Activated naive CD8-positive, alpha-beta T cell treated with anti-CD3 and anti-CD28 coated beads for 36 hours (primary cell): ENCODE measurements at regions not wholly inside any gene's neighbourhood (a gene's known extent, or its start where the extent isn't known, plus 50 kb on each side); places are given as distances from the start of the nearest gene placed in this dataset.
"Not testable (repeated sequence)": the region's sequence is repeated elsewhere in the genome, so short reads cannot be mapped to it uniquely, and the experiment has no call there.

ENCODE experiments used
- DNase-seq: peaks from one replicate; pipeline ENCODE4 v3.0.0; 2021
- H3K27ac Mint-ChIP-seq: one replicate; pipeline ENCODE4 v1.8.0; 2022; ENCODE audit warnings: mild to moderate bottlenecking, moderate library complexity, mixed read lengths
- H3K27me3 Mint-ChIP-seq: one replicate; pipeline ENCODE4 v1.8.0; 2022; ENCODE audit warnings: mild to moderate bottlenecking, mixed read lengths
- H3K36me3 Mint-ChIP-seq: one replicate; pipeline ENCODE4 v1.8.0; 2021; ENCODE audit warnings: mild to moderate bottlenecking, mixed read lengths
- H3K4me1 Mint-ChIP-seq: one replicate; pipeline ENCODE4 v1.8.0; 2021; ENCODE audit warnings: mixed read lengths
- H3K4me3 Mint-ChIP-seq: one replicate; pipeline ENCODE4 v1.8.0; 2022; ENCODE audit warnings: mild to moderate bottlenecking, moderate library complexity, mixed read lengths
- H3K9me3 Mint-ChIP-seq: one replicate; pipeline ENCODE4 v1.8.0; 2022; ENCODE audit warnings: mixed read lengths

DNA sequence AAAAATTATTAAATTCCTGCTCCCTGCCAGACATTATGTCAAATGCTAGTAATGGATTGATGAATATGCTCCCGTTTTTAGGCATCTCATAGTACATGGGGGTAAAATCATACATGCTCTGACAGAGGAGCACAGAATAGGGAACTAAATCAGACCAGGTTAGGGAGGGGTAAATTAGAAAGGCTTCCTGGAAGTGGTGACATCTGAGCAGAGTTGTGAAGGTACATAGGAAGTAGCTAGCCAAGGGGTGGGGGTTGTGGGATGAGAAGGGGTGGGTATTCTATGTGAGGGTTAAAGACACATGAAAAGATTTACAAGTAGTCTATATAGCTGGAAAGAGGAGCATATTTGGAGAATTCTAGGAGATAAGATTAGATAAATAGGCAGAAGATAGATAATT lies 171.7 kb upstream of the FBXO33 start:
- H3K27me3 Mint-ChIP-seq = no peaks in the 10 kb centered on the region
- no peak for DNase-seq

GRCh38 chr14:39593377-39593776 lies 161.1 kb upstream of the FBXO33 start:
- no peak overlapping the region for H3K4me3 Mint-ChIP-seq
- no peak for DNase-seq
- peaks cover 8% of the 10 kb centered on the region for H3K36me3 Mint-ChIP-seq
- no peaks in the 10 kb centered on the region for H3K27me3 Mint-ChIP-seq
- H3K4me1 Mint-ChIP-seq = peaks cover 1% of the 10 kb centered on the region
- no peak overlapping the region for H3K27ac Mint-ChIP-seq
- peaks cover 14% of the 10 kb centered on the region for H3K9me3 Mint-ChIP-seq

More for the DNA sequence above, 171.7 kb upstream of the FBXO33 start:
- H3K4me1 Mint-ChIP-seq = peaks cover 25% of the 10 kb centered on the region
- H3K4me3 Mint-ChIP-seq = no peak overlapping the region
- H3K9me3 Mint-ChIP-seq = peaks cover 31% of the 10 kb centered on the region
- no peak overlapping the region for H3K27ac Mint-ChIP-seq
- peaks cover 6% of the 10 kb centered on the region for H3K36me3 Mint-ChIP-seq

- Mint-ChIP-seq H3K36me3 (peaks cover 8% of the 10 kb centered on the region), H3K4me1 (peaks cover 1% of the 10 kb centered on the region), H3K4me3 (no peak overlapping the region), H3K27ac (no peak overlapping the region), H3K9me3 (peaks cover 19% of the 10 kb centered on the region), H3K27me3 (no peaks in the 10 kb centered on the region)
- no peak for DNase-seq
These were observed 160.0 kb upstream of the FBXO33 start for GRCh38 chr14:39592116-39592789.

DNA sequence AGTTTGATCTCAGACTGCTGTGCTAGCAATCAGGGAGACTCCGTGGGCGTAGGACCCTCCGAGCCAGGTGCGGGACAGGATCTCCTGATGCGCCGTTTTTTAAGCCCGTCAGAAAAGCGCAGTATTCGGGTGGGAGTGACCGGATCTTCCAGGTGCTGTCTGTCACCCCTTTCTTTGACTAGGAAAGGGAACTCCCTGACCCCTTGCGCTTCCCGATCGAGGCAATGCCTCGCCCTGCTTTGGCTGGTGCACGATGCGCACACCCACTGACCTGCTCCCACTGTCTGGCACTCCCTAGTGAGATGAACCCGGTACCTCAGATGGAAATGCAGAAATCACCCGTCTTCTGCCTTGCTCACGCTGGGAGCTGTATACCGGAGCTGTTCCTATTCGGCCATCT lies 157.6 kb upstream of the FBXO33 start:
- not testable (repeated sequence) for H3K27me3 Mint-ChIP-seq, H3K4me1 Mint-ChIP-seq, H3K36me3 Mint-ChIP-seq, H3K27ac Mint-ChIP-seq, H3K4me3 Mint-ChIP-seq, DNase-seq
- peaks cover 23% of the 10 kb centered on the region for H3K9me3 Mint-ChIP-seq

DNA sequence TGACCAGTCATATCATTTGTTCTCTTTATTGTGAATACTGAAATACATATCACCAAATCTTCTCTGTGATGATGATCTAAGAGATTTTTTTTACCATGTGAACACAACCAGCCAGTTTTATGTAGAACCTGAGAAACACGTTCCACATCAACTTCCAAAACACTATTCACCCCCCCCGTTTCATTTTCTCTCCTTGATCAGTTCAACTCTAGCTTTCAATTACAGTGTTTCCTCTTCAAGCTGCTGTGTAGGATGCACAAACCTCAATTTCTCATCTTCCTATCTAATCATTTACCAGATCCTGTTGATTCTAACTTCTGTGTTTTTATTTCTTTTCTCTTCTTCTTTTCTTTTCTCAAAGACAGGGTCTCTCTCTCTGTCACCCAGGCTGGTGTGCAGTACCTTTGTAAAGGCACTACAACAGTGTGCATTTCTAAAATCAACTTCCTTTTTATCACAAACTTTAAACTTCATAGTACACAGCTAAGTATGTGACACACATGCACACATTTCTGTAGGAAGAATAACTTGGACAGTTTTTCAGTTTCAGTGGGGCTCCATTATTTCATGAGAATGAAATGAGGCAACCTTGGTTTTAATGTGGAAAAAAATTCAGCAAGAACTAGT lies 149.9 kb upstream of the FBXO33 start:
- H3K27ac Mint-ChIP-seq = no peak overlapping the region
- H3K4me1 Mint-ChIP-seq = no peaks in the 10 kb centered on the region
- no peak for DNase-seq
- H3K36me3 Mint-ChIP-seq = peaks cover 2% of the 10 kb centered on the region
- H3K4me3 Mint-ChIP-seq = no peak overlapping the region
- H3K27me3 Mint-ChIP-seq = no peaks in the 10 kb centered on the region
- peaks cover 8% of the 10 kb centered on the region for H3K9me3 Mint-ChIP-seq

DNA sequence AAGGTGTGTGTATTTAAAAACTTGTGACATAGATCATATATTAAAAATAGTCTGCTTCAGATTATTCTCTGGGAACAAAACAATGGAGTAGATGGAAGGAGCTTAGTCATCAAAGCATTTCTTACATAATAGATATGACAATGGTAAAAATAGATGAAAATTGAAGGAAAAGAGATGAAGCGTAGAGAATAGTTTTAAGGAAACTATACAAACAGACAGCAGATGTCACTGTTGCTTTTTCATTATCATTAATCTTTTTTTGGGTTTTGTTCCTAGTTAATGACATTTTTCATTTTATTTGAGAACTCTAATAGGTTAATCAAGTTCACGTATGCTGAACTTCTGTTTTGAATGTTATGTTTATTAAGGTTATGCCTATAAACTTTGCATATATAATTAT lies 149.2 kb upstream of the FBXO33 start:
- H3K27me3 Mint-ChIP-seq = no peaks in the 10 kb centered on the region
- H3K27ac Mint-ChIP-seq = no peak overlapping the region
- H3K4me3 Mint-ChIP-seq = no peak overlapping the region
- H3K9me3 Mint-ChIP-seq = peaks cover 8% of the 10 kb centered on the region
- no peak for DNase-seq
- H3K36me3 Mint-ChIP-seq = peaks cover 4% of the 10 kb centered on the region
- H3K4me1 Mint-ChIP-seq = no peaks in the 10 kb centered on the region

DNA sequence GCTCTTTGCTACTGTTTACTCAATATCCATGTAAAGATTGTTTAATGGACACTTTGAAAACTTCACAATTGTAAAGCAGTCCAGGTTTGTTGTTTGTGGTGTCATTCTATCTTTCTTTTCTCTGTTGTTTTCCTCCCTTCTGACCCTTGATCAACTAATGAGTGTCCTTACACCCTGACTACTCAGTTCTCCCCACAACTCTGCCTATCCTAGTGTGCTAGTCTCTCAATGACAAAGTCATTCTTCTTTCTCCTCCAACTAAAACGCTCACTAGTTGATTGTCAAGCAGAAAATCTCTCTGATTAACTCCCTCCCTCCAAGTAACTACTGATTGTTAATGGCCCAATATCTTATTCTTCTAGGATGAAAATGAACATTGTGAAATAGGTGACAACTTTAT lies 148.5 kb upstream of the FBXO33 start:
- no peak overlapping the region for H3K4me3 Mint-ChIP-seq
- H3K27ac Mint-ChIP-seq = no peak overlapping the region
- peaks cover 4% of the 10 kb centered on the region for H3K36me3 Mint-ChIP-seq
- H3K27me3 Mint-ChIP-seq = no peaks in the 10 kb centered on the region
- DNase-seq = no peak
- H3K4me1 Mint-ChIP-seq = no peaks in the 10 kb centered on the region
- H3K9me3 Mint-ChIP-seq = peaks cover 14% of the 10 kb centered on the region

DNA sequence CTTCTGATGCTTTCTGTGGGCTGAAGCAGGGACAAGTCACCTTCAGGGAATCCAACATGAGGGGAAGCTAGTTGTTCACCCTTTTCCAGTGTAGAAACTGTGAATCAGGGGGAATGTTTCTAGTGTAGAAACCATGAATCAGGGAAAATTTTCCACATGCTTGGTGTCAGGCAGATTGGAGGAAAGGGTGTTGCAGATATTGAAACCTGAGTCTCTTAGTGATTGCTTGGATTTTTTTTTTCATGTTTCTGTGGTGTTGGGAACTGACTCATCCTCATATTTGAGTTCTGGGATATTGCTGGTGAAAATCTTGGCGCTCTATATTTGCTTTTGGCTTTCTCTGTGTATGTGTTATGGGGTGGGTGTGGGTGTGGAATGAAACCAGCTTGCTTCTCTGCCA lies 144.5 kb upstream of the FBXO33 start:
- peaks cover 2% of the 10 kb centered on the region for H3K36me3 Mint-ChIP-seq
- no peaks in the 10 kb centered on the region for H3K4me1 Mint-ChIP-seq
- peaks cover 25% of the 10 kb centered on the region for H3K9me3 Mint-ChIP-seq
- H3K27me3 Mint-ChIP-seq = no peaks in the 10 kb centered on the region
- no peak overlapping the region for H3K27ac Mint-ChIP-seq
- no peak overlapping the region for H3K4me3 Mint-ChIP-seq
- no peak for DNase-seq

- no peak for DNase-seq
- H3K27ac Mint-ChIP-seq = no peak overlapping the region
- peaks cover 2% of the 10 kb centered on the region for H3K36me3 Mint-ChIP-seq
- H3K27me3 Mint-ChIP-seq = no peaks in the 10 kb centered on the region
- no peak overlapping the region for H3K4me3 Mint-ChIP-seq
- peaks cover 25% of the 10 kb centered on the region for H3K9me3 Mint-ChIP-seq
- H3K4me1 Mint-ChIP-seq = no peaks in the 10 kb centered on the region
These were observed 144.0 kb upstream of the FBXO33 start for GRCh38 chr14:39576258-39576657.

- Mint-ChIP-seq H3K4me1 (peaks cover 3% of the 10 kb centered on the region), H3K36me3 (no peaks in the 10 kb centered on the region), H3K4me3 (no peak overlapping the region), H3K27ac (no peak overlapping the region), H3K9me3 (peaks cover 8% of the 10 kb centered on the region), H3K27me3 (no peaks in the 10 kb centered on the region)
- DNase-seq = no peak
These were observed 136.7 kb upstream of the FBXO33 start for GRCh38 chr14:39568809-39569538.

GRCh38 chr14:39566795-39567194 lies 134.6 kb upstream of the FBXO33 start:
- Mint-ChIP-seq H3K36me3 (no peaks in the 10 kb centered on the region), H3K9me3 (peaks cover 3% of the 10 kb centered on the region), H3K4me1 (peaks cover 3% of the 10 kb centered on the region), H3K27ac (no peak overlapping the region), H3K27me3 (no peaks in the 10 kb centered on the region), H3K4me3 (no peak overlapping the region)
- no peak for DNase-seq

GRCh38 chr14:39563361-39563760 lies 131.1 kb upstream of the FBXO33 start:
- DNase-seq = no peak
- no peak overlapping the region for H3K27ac Mint-ChIP-seq
- peaks cover 16% of the 10 kb centered on the region for H3K9me3 Mint-ChIP-seq
- no peak overlapping the region for H3K4me3 Mint-ChIP-seq
- H3K27me3 Mint-ChIP-seq = no peaks in the 10 kb centered on the region
- H3K36me3 Mint-ChIP-seq = peaks cover 1% of the 10 kb centered on the region
- no peaks in the 10 kb centered on the region for H3K4me1 Mint-ChIP-seq

DNA sequence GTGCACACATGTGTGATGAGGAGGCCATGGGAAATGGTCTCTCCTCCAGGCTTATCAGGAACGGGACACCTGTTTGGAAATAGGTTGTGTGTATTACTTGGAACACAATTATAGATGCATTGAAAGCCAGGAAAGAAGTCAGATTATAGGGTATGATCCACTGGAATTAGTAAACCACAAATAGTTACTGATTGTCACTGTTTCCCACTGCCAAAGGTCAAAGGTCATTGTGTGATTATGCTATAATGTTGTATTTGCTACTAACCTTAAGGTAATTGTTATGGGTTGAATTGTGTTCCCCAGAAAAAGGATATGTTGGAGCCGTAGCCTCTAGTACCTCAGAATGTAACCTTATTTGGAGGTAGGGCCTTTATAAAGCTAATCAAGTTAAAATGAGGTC lies 129.9 kb upstream of the FBXO33 start:
- Mint-ChIP-seq H3K27ac (no peak overlapping the region), H3K4me3 (no peak overlapping the region), H3K9me3 (peaks cover 20% of the 10 kb centered on the region), H3K36me3 (peaks cover 1% of the 10 kb centered on the region), H3K4me1 (no peaks in the 10 kb centered on the region), H3K27me3 (no peaks in the 10 kb centered on the region)
- DNase-seq = no peak

DNA sequence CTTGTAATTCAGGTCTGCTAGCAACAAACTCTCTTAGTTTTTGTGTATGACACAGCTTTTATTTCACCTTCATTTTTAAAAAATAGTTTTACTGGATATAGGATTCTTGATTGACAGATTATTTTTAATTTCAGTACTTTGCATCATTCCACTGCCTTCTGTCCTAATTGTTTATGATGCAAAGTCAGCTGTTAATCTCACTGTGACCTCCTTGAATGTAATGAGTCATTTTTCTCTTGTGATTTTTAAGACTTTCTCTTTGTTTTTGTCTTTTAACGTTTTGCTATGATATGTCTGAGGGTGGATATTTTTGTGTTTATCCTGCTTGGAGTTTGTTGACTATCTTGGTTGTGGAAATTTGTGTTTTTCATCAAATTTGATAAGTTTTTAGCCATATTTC lies 126.3 kb upstream of the FBXO33 start:
- no peak overlapping the region for H3K27ac Mint-ChIP-seq
- no peaks in the 10 kb centered on the region for H3K4me1 Mint-ChIP-seq
- no peak overlapping the region for H3K4me3 Mint-ChIP-seq
- no peak for DNase-seq
- no peaks in the 10 kb centered on the region for H3K27me3 Mint-ChIP-seq
- H3K9me3 Mint-ChIP-seq = peaks cover 19% of the 10 kb centered on the region
- peaks cover 4% of the 10 kb centered on the region for H3K36me3 Mint-ChIP-seq

DNA sequence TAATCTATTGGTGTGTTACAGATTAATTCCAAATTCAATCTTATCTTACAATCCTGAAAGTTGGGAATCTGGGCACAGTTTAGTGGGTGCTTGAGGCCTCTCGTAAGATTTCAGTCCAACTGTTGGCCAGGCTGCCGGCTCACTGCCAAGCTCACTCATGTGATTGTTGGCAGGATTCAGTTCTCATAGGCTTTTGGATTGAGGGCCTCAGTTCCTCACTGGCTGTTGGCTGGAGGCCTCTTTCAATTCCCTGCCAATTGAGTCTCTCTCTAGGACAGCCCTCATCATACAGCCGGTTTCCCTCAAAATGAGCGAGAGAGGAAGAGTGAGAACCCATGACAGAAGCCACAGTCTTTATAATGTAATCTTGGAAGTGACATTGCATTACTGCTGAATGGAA lies 123.5 kb upstream of the FBXO33 start:
- Mint-ChIP-seq H3K9me3 (peaks cover 19% of the 10 kb centered on the region), H3K36me3 (peaks cover 4% of the 10 kb centered on the region), H3K4me3 (no peak overlapping the region), H3K27me3 (no peaks in the 10 kb centered on the region), H3K4me1 (no peaks in the 10 kb centered on the region), H3K27ac (no peak overlapping the region)
- no peak for DNase-seq

DNA sequence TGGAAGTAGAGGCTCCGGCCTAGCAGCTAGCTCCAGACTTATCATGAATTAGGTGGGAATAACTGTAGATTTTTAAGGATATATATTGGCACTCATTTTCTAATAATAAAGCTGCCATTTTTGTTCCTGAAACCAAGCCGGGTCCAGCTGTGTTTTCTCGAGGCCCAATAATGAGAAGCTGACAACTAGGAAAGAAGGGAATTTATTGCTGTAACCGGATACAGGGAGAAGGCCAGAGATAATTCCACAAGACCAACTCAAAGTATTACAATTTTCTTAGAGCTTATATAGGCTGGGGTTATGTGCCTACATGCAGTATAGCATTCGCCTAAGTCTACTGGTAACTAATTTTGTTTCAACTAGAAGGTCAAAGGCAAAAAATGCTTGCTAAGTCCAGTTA lies 122.3 kb upstream of the FBXO33 start:
- Mint-ChIP-seq H3K4me3 (no peak overlapping the region), H3K9me3 (peaks cover 18% of the 10 kb centered on the region), H3K36me3 (peaks cover 3% of the 10 kb centered on the region), H3K27ac (no peak overlapping the region), H3K27me3 (no peaks in the 10 kb centered on the region), H3K4me1 (no peaks in the 10 kb centered on the region)
- DNase-seq = no peak
